MM.1S (cell line): ENCODE measurements at regions not wholly inside any gene's neighbourhood (a gene's known extent, or its start where the extent isn't known, plus 50 kb on each side); places are given as distances from the start of the nearest gene placed in this dataset.
"Not testable (repeated sequence)": the region's sequence is repeated elsewhere in the genome, so short reads cannot be mapped to it uniquely, and the experiment has no call there.

Source experiments
- DNase-seq: peaks from one replicate; pipeline ENCODE4 v3.0.0-alpha.2; 2015
- H2AFZ ChIP-seq: fragments of 300-600 bp; sonication (generic); 2 replicates; pipeline ENCODE4 v1.6.0; 2016; ENCODE audit warnings: antibody characterized with exemption, low read length
- H3F3A ChIP-seq: fragments of 300-600 bp; sonication (generic); 2 replicates; pipeline ENCODE4 v1.6.1; 2016; ENCODE audit warnings: mild to moderate bottlenecking, antibody characterized with exemption, low read length, moderate library complexity, mixed read lengths; ENCODE audit not compliant: insufficient read depth
- H3K27ac ChIP-seq: fragments of 300-600 bp; sonication (generic); 2 replicates; pipeline ENCODE4 v1.5.1; 2016; ENCODE audit warnings: mild to moderate bottlenecking, low read length
- H3K27me3 ChIP-seq: fragments of 300-600 bp; sonication (generic); replicated peaks from 2 replicates; pipeline ENCODE4 v1.6.0; 2016; ENCODE audit warnings: low read length; ENCODE audit not compliant: insufficient read depth
- H3K36me3 ChIP-seq: fragments of 300-600 bp; sonication (generic); replicated peaks from 2 replicates; pipeline ENCODE4 v1.6.1; 2016; ENCODE audit warnings: mild to moderate bottlenecking, low read length, mixed read lengths; ENCODE audit not compliant: insufficient read depth
- H3K4me1 ChIP-seq: fragments of 300-600 bp; sonication (generic); 2 replicates; pipeline ENCODE4 v1.6.1; 2016; ENCODE audit warnings: low read length, mixed read lengths
- H3K4me2 ChIP-seq: fragments of 300-600 bp; sonication (generic); 2 replicates; pipeline ENCODE4 v1.6.0; 2016; ENCODE audit warnings: low read depth, low read length
- H3K4me3 ChIP-seq: fragments of 300-600 bp; sonication (generic); 2 replicates; pipeline ENCODE4 v1.5.1; 2016; ENCODE audit warnings: low read length, mixed read lengths
- H3K79me2 ChIP-seq: fragments of 300-600 bp; sonication (generic); 2 replicates; pipeline ENCODE4 v1.6.1; 2016; ENCODE audit warnings: mixed run types, low read length, mixed read lengths
- H3K9ac ChIP-seq: fragments of 300-600 bp; sonication (generic); 2 replicates; pipeline ENCODE4 v1.6.1; 2016; ENCODE audit warnings: low read length, mixed read lengths
- H3K9me2 ChIP-seq: fragments of 300-600 bp; sonication (generic); replicated peaks from 2 replicates; pipeline ENCODE4 v1.6.1; 2016; ENCODE audit warnings: mild to moderate bottlenecking, low read length, mixed read lengths; ENCODE audit not compliant: insufficient read depth
- H3K9me3 ChIP-seq: fragments of 300-600 bp; sonication (generic); replicated peaks from 2 replicates; pipeline ENCODE4 v1.6.1; 2016; ENCODE audit warnings: mild to moderate bottlenecking, low read length, mixed read lengths; ENCODE audit not compliant: insufficient read depth
- H4K20me1 ChIP-seq: fragments of 300-600 bp; sonication (generic); 2 replicates; pipeline ENCODE4 v1.6.1; 2016; ENCODE audit warnings: mild to moderate bottlenecking, low read length, moderate library complexity, mixed read lengths; ENCODE audit not compliant: insufficient read depth
- EZH2 ChIP-seq: fragments of 300-600 bp; sonication (generic); optimal IDR thresholded peaks from 2 replicates; pipeline ENCODE3; 2017; ENCODE audit warnings: low read depth, mild to moderate bottlenecking, antibody characterized with exemption, low read length, mixed read lengths
- EZH2phosphoT487 ChIP-seq: fragments of 300-600 bp; sonication (generic); IDR thresholded peaks from 2 replicates; pipeline ENCODE4 v1.6.1; 2018; ENCODE audit warnings: antibody characterized with exemption, low read length
- TF ChIP-seq, protein P1 (sequence below): fragments of 300-600 bp; sonication (generic); IDR thresholded peaks from 2 replicates; pipeline ENCODE4 v1.5.1; 2016; ENCODE audit warnings: antibody characterized with exemption, low read length, mixed read lengths

GRCh38 chr20:48503166-48503815, 324.5 kb downstream of the PREX1 start:
- no peak overlapping the region for H3K4me3 ChIP-seq
- TF ChIP-seq EZH2phosphoT487 (no peak), EZH2 (no peak)
- TF ChIP-seq, protein P1, sequence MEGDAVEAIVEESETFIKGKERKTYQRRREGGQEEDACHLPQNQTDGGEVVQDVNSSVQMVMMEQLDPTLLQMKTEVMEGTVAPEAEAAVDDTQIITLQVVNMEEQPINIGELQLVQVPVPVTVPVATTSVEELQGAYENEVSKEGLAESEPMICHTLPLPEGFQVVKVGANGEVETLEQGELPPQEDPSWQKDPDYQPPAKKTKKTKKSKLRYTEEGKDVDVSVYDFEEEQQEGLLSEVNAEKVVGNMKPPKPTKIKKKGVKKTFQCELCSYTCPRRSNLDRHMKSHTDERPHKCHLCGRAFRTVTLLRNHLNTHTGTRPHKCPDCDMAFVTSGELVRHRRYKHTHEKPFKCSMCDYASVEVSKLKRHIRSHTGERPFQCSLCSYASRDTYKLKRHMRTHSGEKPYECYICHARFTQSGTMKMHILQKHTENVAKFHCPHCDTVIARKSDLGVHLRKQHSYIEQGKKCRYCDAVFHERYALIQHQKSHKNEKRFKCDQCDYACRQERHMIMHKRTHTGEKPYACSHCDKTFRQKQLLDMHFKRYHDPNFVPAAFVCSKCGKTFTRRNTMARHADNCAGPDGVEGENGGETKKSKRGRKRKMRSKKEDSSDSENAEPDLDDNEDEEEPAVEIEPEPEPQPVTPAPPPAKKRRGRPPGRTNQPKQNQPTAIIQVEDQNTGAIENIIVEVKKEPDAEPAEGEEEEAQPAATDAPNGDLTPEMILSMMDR, result no peak

GRCh38 chr20:48502758-48503157, 325.0 kb downstream of the PREX1 start:
- TF ChIP-seq EZH2 (no peak), EZH2phosphoT487 (no peak)
- TF ChIP-seq, protein P1, result no peak
- no peak overlapping the region for H3K4me2 ChIP-seq

More at GRCh38 chr20:48503166-48503815, 324.5 kb downstream of the PREX1 start:
- Histone ChIP-seq H3K9me3 (no peaks in the 10 kb centered on the region), H3F3A (no peaks in the 10 kb centered on the region), H4K20me1 (no peaks in the 10 kb centered on the region), H3K4me1 (no peaks in the 10 kb centered on the region), H2AFZ (no peak overlapping the region), H3K79me2 (no peaks in the 10 kb centered on the region), H3K36me3 (no peaks in the 10 kb centered on the region), H3K4me2 (no peak overlapping the region), H3K9ac (no peak overlapping the region), H3K27ac (no peak overlapping the region), H3K27me3 (peaks cover 32% of the 10 kb centered on the region), H3K9me2 (no peaks in the 10 kb centered on the region)
- DNase-seq, result no peak

DNA sequence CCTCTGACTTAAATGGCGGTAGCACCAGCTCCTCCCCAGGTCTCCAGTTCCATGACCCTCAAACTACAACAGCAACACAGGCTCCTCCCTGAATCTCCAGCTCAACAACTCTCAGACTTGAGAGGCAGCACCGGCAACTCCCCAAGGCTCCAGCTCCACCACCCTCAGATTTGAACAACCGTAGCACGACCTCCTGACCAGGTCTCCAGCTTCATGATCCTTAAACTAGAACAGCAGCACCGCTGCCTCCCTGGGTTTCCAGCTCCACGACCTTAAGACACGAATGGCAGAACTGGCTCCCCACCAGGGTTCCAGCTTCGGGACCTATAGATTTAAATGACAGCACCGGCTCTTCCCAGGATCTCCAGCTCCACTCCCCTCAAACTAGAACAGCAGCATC, 325.8 kb downstream of the PREX1 start:
- H3K9me3 ChIP-seq, result no peaks in the 10 kb centered on the region
- no peak overlapping the region for H3K27ac ChIP-seq
- H3K9ac ChIP-seq, result no peak overlapping the region
- H3K79me2 ChIP-seq, result no peaks in the 10 kb centered on the region
- H3K4me1 ChIP-seq, result no peaks in the 10 kb centered on the region
- TF ChIP-seq EZH2 (no peak), EZH2phosphoT487 (no peak)
- TF ChIP-seq, protein P1, result no peak
- no peaks in the 10 kb centered on the region for H3F3A ChIP-seq
- no peaks in the 10 kb centered on the region for H4K20me1 ChIP-seq
- H3K4me3 ChIP-seq, result no peak overlapping the region
- no peaks in the 10 kb centered on the region for H3K9me2 ChIP-seq
- H3K36me3 ChIP-seq, result no peaks in the 10 kb centered on the region
- peaks cover 32% of the 10 kb centered on the region for H3K27me3 ChIP-seq
- H3K4me2 ChIP-seq, result no peak overlapping the region
- DNase-seq, result no peak
- H2AFZ ChIP-seq, result no peak overlapping the region

More at GRCh38 chr20:48502758-48503157, 325.0 kb downstream of the PREX1 start:
- H3F3A ChIP-seq, result no peaks in the 10 kb centered on the region
- H3K4me3 ChIP-seq, result no peak overlapping the region
- no peak overlapping the region for H3K27ac ChIP-seq
- no peak overlapping the region for H2AFZ ChIP-seq
- DNase-seq, result no peak
- H3K79me2 ChIP-seq, result no peaks in the 10 kb centered on the region
- H3K9me2 ChIP-seq, result no peaks in the 10 kb centered on the region
- no peaks in the 10 kb centered on the region for H3K4me1 ChIP-seq
- no peaks in the 10 kb centered on the region for H4K20me1 ChIP-seq
- H3K27me3 ChIP-seq, result peaks cover 32% of the 10 kb centered on the region
- no peaks in the 10 kb centered on the region for H3K9me3 ChIP-seq
- H3K9ac ChIP-seq, result no peak overlapping the region
- no peaks in the 10 kb centered on the region for H3K36me3 ChIP-seq

- not testable (repeated sequence) for H2AFZ ChIP-seq, H3K4me3 ChIP-seq, H3K4me1 ChIP-seq, H3K79me2 ChIP-seq, H3K27ac ChIP-seq, H3K4me2 ChIP-seq, H3K9me2 ChIP-seq, H3F3A ChIP-seq, H3K36me3 ChIP-seq, H3K9ac ChIP-seq, H4K20me1 ChIP-seq, H3K9me3 ChIP-seq, DNase-seq
- H3K27me3 ChIP-seq, result peaks cover 32% of the 10 kb centered on the region
Measured at GRCh38 chr20:48500900-48501299, 326.9 kb downstream of the PREX1 start.

GRCh38 chr20:48498939-48499338, 328.9 kb downstream of the PREX1 start:
- not testable (repeated sequence) for H3K4me2 ChIP-seq, H3K9me3 ChIP-seq, H3K9ac ChIP-seq, H2AFZ ChIP-seq, H3K4me1 ChIP-seq, H3K79me2 ChIP-seq, H3F3A ChIP-seq, H3K4me3 ChIP-seq, H4K20me1 ChIP-seq, H3K36me3 ChIP-seq, DNase-seq, H3K27ac ChIP-seq, H3K9me2 ChIP-seq
- peaks cover 30% of the 10 kb centered on the region for H3K27me3 ChIP-seq
